ENCODE measurements at regions not wholly inside any gene's neighbourhood (a gene's known extent, or its start where the extent isn't known, plus 50 kb on each side); places are given as distances from the start of the nearest gene placed in this dataset.
"Not testable (repeated sequence)": the region's sequence is repeated elsewhere in the genome, so short reads cannot be mapped to it uniquely, and the experiment has no call there.

GRCh38 chr13:86486582-86486981 is 687.4 kb upstream of the SLITRK6 start:
- Histone ChIP-seq H3K4me1 (ENCODE audit: control insufficient read depth in 5 of 5, insufficient read depth in 5 of 5, low read length in 5 of 5) (no peaks in the 10 kb centered on the region), H3K36me3 (ENCODE audit: control insufficient read depth in 4 of 4, insufficient read depth in 4 of 4, low read length in 4 of 4) (no peaks in the 10 kb centered on the region), H3K27me3 (ENCODE audit: control insufficient read depth in 3 of 3, insufficient read depth in 3 of 3, low read length in 2 of 3) (no peaks in the 10 kb centered on the region), H3K4me3 (no peak overlapping the region), H3K27ac (ENCODE audit: low read depth in 1 of 2, low read length in 1 of 2) (no peak overlapping the region), H3K9me3 (ENCODE audit: control insufficient read depth in 4 of 4, insufficient read depth in 3 of 4, low read length in 3 of 4) (no peaks in the 10 kb centered on the region), H3K9ac (ENCODE audit: insufficient read depth in 1 of 2, low read length in 2 of 2) (no peak overlapping the region)
- 68 to 70% methylated on average over 3 of the region's 3 CpGs for WGBS, 2 donors
- no peak for ATAC-seq (ENCODE audit: insufficient read depth, low FRiP score)
- no peak for DNase-seq
- TF ChIP-seq, protein P1, sequence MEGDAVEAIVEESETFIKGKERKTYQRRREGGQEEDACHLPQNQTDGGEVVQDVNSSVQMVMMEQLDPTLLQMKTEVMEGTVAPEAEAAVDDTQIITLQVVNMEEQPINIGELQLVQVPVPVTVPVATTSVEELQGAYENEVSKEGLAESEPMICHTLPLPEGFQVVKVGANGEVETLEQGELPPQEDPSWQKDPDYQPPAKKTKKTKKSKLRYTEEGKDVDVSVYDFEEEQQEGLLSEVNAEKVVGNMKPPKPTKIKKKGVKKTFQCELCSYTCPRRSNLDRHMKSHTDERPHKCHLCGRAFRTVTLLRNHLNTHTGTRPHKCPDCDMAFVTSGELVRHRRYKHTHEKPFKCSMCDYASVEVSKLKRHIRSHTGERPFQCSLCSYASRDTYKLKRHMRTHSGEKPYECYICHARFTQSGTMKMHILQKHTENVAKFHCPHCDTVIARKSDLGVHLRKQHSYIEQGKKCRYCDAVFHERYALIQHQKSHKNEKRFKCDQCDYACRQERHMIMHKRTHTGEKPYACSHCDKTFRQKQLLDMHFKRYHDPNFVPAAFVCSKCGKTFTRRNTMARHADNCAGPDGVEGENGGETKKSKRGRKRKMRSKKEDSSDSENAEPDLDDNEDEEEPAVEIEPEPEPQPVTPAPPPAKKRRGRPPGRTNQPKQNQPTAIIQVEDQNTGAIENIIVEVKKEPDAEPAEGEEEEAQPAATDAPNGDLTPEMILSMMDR (IDR thresholded peaks at IDR 0.05; ENCODE audit: control extremely low read depth, extremely low read depth) = no peak

DNA sequence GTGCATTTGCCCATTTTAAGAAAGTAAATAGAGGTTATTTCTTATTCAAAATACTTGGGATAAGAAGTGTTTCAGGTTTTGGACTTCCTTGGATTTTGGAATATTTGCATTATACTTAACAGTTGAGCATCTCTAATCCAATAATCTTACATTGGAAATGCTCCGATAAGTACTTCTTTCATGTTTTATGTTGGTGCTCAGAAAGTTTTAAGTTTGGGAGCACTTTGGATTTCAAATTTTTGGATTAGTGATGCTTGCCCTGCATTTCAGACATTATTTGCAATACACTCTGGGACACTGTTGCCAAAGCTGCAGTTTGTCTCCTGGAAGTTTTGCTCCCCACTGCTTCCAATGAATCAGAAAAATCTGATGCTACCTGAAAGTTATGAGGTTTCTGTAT is 691.9 kb upstream of the SLITRK6 start:
- ATAC-seq (ENCODE audit: insufficient read depth, low FRiP score) = no peak
- TF ChIP-seq, protein P1 (IDR thresholded peaks at IDR 0.05; ENCODE audit: control extremely low read depth, extremely low read depth) = no peak
- no peaks in the 10 kb centered on the region for H3K4me1 ChIP-seq (ENCODE audit: control insufficient read depth in 5 of 5, insufficient read depth in 5 of 5, low read length in 5 of 5)

DNA sequence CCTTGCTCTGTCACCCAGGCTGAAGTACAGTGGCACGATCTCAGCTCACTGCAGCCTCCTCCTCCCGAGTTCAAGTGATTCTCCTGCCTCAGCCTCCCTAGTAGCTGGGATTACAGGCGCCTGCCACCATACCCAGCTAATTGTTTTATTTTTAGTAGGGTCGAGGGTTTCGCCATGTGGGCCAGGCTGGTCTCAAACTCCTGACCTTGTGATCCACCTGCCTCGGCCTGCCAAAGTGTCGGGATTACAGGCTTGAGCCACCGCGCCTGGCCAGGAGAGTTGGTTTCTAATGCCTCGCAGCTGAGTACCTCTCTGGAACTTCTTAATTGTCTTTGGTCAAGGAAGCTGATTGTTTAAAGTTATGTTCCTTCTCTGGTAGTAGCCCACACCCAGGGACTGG is 702.7 kb upstream of the SLITRK6 start:
- H3K4me3 ChIP-seq; H3K9me3 ChIP-seq (ENCODE audit: control insufficient read depth in 4 of 4, insufficient read depth in 3 of 4, low read length in 3 of 4); H3K36me3 ChIP-seq (ENCODE audit: control insufficient read depth in 4 of 4, insufficient read depth in 4 of 4, low read length in 4 of 4); H3K27ac ChIP-seq (ENCODE audit: low read depth in 1 of 2, low read length in 1 of 2); H3K27me3 ChIP-seq (ENCODE audit: control insufficient read depth in 3 of 3, insufficient read depth in 3 of 3, low read length in 2 of 3); H3K4me1 ChIP-seq (ENCODE audit: control insufficient read depth in 5 of 5, insufficient read depth in 5 of 5, low read length in 5 of 5); H3K9ac ChIP-seq (ENCODE audit: insufficient read depth in 1 of 2, low read length in 2 of 2); DNase-seq; ATAC-seq (ENCODE audit: insufficient read depth, low FRiP score): not testable (repeated sequence)
- 81 to 85% methylated on average over 10 of the region's 10 CpGs for WGBS, 2 donors

More for the DNA sequence above, 691.9 kb upstream of the SLITRK6 start:
- H3K9me3 ChIP-seq (ENCODE audit: control insufficient read depth in 4 of 4, insufficient read depth in 3 of 4, low read length in 3 of 4) = no peaks in the 10 kb centered on the region
- no peaks in the 10 kb centered on the region for H3K36me3 ChIP-seq (ENCODE audit: control insufficient read depth in 4 of 4, insufficient read depth in 4 of 4, low read length in 4 of 4)
- H3K27me3 ChIP-seq (ENCODE audit: control insufficient read depth in 3 of 3, insufficient read depth in 3 of 3, low read length in 2 of 3) = no peaks in the 10 kb centered on the region
- DNase-seq = no peak
- no peak overlapping the region for H3K27ac ChIP-seq (ENCODE audit: low read depth in 1 of 2, low read length in 1 of 2)
- H3K4me3 ChIP-seq = no peak overlapping the region
- WGBS, 2 donors = 91 to 94% methylated on average over 1 of the region's 1 CpG
- no peak overlapping the region for H3K9ac ChIP-seq (ENCODE audit: insufficient read depth in 1 of 2, low read length in 2 of 2)

GRCh38 chr13:86510792-86511191 is 711.6 kb upstream of the SLITRK6 start:
- Histone ChIP-seq H3K36me3 (ENCODE audit: control insufficient read depth in 4 of 4, insufficient read depth in 4 of 4, low read length in 4 of 4) (no peaks in the 10 kb centered on the region), H3K27ac (ENCODE audit: low read depth in 1 of 2, low read length in 1 of 2) (no peak overlapping the region), H3K27me3 (ENCODE audit: control insufficient read depth in 3 of 3, insufficient read depth in 3 of 3, low read length in 2 of 3) (no peaks in the 10 kb centered on the region), H3K9me3 (ENCODE audit: control insufficient read depth in 4 of 4, insufficient read depth in 3 of 4, low read length in 3 of 4) (no peaks in the 10 kb centered on the region), H3K4me1 (ENCODE audit: control insufficient read depth in 5 of 5, insufficient read depth in 5 of 5, low read length in 5 of 5) (no peaks in the 10 kb centered on the region), H3K4me3 (no peak overlapping the region), H3K9ac (ENCODE audit: insufficient read depth in 1 of 2, low read length in 2 of 2) (no peak overlapping the region)
- TF ChIP-seq, protein P1 (IDR thresholded peaks at IDR 0.05; ENCODE audit: control extremely low read depth, extremely low read depth) = no peak
- WGBS, 2 donors = 66 to 78% methylated on average over 2 of the region's 2 CpGs
- ATAC-seq (ENCODE audit: insufficient read depth, low FRiP score) (no peak), DNase-seq (no peak)
